IgD-negative memory B cell (primary cell): ENCODE measurements at regions not wholly inside any gene's neighbourhood (a gene's known extent, or its start where the extent isn't known, plus 50 kb on each side); places are given as distances from the start of the nearest gene placed in this dataset.

Experiments
- H3K27ac Mint-ChIP-seq, 3 donors: one replicate each; pipeline ENCODE4 v1.8.0; 2020 to 2022; ENCODE audit warnings: mild to moderate bottlenecking in 3 of 3, mixed read lengths in 3 of 3, moderate library complexity in 1 of 3
- H3K27me3 Mint-ChIP-seq: one replicate; pipeline ENCODE4 v1.8.0; 2021; ENCODE audit warnings: mixed read lengths
- H3K36me3 Mint-ChIP-seq: one replicate; pipeline ENCODE4 v1.8.0; 2020; ENCODE audit warnings: mild to moderate bottlenecking, mixed read lengths
- H3K4me1 Mint-ChIP-seq, 3 donors: one replicate each; pipeline ENCODE4 v1.8.0; 2020 to 2022; ENCODE audit warnings: mixed read lengths in 3 of 3, mild to moderate bottlenecking in 1 of 3
- H3K4me3 Mint-ChIP-seq, 4 donors: one replicate each; pipeline ENCODE4 v1.8.0; 2020 to 2022; ENCODE audit warnings: mild to moderate bottlenecking in 4 of 4, mixed read lengths in 4 of 4, moderate library complexity in 3 of 4
- H3K9me3 Mint-ChIP-seq, 3 donors: one replicate each; pipeline ENCODE4 v1.8.0; 2020 to 2021; ENCODE audit warnings: mixed read lengths in 3 of 3, mild to moderate bottlenecking in 1 of 3

DNA sequence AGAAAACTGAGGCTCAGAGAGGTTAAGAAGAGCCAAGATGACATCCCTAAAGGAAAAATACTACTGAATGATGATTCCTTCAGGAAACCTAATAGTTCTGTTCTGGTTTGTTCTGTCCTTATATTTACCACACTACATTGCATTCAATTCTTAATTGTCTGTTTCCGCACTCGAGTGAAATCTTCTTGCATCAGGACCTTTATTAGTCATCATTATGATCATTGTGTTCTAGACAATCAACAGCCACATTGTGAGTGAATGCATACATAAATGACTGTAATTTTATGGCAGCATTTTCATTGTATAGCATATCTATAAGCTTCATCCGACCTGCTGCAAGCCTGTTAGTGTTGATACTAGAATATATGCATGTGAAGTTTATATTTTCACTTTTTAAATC lies 156.7 kb upstream of the FAM241A start:
- Mint-ChIP-seq H3K4me1 (peaks cover 8 to 10% (median 10%) of the 10 kb centered on the region in 3 donors), H3K4me3 (no peak overlapping the region), H3K27ac (no peak overlapping the region), H3K36me3 (peaks cover 3% of the 10 kb centered on the region), H3K27me3 (peaks cover 2% of the 10 kb centered on the region), H3K9me3 (no peaks in the 10 kb centered on the region)

DNA sequence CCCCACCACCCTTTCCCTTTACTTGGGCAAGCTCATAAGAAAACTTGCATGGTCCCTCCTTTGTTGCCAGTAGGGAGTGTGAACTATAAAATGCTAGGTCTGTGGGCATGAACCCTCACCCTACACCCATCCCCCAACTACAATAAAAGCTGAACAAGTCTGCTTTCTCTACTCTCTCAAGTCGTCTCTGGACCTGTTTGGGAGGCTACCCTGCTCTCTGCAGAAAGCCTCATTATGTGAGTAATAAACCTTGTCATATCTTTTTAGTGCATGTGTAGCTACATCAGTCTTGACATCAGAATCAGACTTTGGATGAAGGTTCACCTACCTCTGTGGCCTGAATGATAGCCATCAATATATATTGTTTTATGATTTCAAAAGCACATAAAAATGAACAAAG lies 155.4 kb upstream of the FAM241A start:
- H3K9me3 Mint-ChIP-seq: no peaks in the 10 kb centered on the region
- peaks cover 3% of the 10 kb centered on the region for H3K36me3 Mint-ChIP-seq
- no peak overlapping the region for H3K4me3 Mint-ChIP-seq
- no peak overlapping the region for H3K27ac Mint-ChIP-seq
- peaks cover 2% of the 10 kb centered on the region for H3K27me3 Mint-ChIP-seq
- H3K4me1 Mint-ChIP-seq: peaks cover 8 to 10% (median 10%) of the 10 kb centered on the region in 3 donors

DNA sequence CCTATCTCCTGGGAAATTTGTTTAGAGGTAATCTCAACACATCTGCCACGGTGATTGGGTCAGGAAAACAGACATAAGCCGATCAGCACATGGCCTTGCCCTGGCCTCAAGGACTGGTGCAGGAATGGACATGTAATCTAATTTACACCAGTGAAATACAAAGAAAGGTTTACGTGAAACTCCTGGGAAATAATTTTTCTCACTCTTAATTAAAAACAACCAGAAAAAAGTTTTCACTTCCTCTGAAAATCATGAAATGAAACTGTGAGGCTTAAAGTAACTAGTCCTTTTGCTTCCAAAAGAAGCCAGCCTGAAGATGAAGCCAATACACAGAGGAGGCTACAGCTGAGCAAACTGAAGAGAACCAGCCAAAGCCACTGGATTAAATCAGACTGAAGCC lies 154.1 kb upstream of the FAM241A start:
- peak overlapping the region in 1 of 4 donors; percentile 66 for H3K4me3 Mint-ChIP-seq
- no peaks in the 10 kb centered on the region for H3K9me3 Mint-ChIP-seq
- no peak overlapping the region for H3K27ac Mint-ChIP-seq
- H3K36me3 Mint-ChIP-seq: peaks cover 3% of the 10 kb centered on the region
- H3K27me3 Mint-ChIP-seq: peaks cover 12% of the 10 kb centered on the region
- peaks cover 8 to 10% (median 10%) of the 10 kb centered on the region in 3 donors for H3K4me1 Mint-ChIP-seq

DNA sequence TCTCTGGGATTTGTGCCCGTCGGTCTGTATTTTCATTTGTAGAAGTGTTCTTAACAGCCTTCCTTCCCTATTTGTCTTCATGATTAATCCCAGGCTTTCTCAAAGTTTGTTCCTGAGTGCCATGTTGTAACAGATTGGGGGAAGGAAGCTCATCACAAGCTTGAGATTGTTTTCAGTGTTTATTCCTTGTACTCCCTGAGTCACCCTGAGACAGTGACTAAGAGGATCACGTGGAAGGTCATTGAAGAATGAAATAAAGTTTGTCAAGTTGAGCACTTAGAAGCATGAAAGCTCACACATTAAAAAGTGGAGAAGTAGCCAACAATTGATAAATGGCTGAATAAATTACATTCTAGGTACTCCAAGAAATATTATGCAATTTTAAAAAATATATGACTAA lies 153.5 kb upstream of the FAM241A start:
- Mint-ChIP-seq H3K4me3 (no peak overlapping the region), H3K27ac (peak overlapping the region in 1 of 3 donors; percentile 9), H3K4me1 (peaks cover 8 to 10% (median 10%) of the 10 kb centered on the region in 3 donors), H3K27me3 (peaks cover 12% of the 10 kb centered on the region), H3K36me3 (peaks cover 3% of the 10 kb centered on the region), H3K9me3 (no peaks in the 10 kb centered on the region)

DNA sequence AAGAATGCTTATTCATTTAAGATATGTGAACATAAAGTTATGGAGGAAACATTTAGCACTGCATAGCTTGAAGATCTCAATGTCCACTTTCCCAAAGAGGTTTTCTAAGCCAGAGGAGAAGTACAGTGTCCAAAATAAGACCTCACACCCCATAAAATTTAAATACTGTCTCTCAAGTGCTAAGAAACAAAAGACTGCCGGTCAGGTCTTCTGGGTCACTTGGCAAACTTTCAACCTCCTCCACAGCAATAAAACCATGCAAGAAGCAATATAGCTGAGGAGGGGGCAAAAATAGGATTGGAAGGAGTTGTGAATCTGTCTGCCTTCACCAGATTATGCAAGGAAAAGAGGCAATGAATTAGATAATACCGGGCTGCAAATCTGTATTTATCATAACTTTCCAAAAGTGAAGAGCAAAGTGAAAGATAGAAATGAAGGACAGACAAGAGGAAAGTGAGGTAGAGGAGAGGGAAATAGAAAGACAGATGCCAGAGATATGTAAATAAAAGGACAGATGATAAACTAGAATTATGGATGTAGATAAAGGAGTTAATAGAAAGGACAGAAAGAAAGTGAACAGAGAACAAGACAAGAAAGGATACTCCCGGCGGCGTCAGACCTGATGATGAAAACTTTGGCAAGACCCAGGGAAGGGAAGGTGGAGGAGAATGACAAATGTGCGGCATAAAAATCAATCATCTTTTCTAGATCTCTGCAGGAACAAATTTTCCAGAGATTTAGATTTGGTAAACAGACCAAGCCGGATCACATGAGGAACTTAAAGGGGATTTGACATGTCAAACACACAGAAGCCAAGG lies 152.7 kb upstream of the FAM241A start:
- Mint-ChIP-seq H3K36me3 (peaks cover 3% of the 10 kb centered on the region), H3K27me3 (peaks cover 12% of the 10 kb centered on the region), H3K9me3 (no peaks in the 10 kb centered on the region), H3K4me3 (no peak overlapping the region), H3K4me1 (peaks cover 8 to 10% (median 10%) of the 10 kb centered on the region in 3 donors), H3K27ac (peak overlapping the region in 1 of 3 donors; percentile 54)

DNA sequence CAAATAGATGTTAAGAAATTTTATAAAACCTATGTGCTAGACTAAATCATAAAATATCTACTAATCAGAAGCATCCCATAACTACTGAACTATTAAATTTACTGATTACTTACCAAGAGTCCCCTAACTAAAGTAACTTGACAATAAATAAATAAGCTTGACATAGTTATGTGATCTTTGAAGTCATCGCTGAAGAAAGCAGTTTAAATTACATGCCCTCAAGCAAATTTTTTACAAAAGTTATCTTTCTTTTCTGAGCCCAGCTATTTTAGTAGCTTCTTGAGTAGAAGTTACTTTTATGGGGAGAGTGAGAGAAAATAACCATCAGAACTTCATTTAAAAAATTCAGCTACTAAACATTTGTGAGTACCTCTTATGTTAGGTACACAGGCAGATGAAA lies 150.9 kb upstream of the FAM241A start:
- Mint-ChIP-seq H3K4me3 (no peak overlapping the region), H3K36me3 (peaks cover 3% of the 10 kb centered on the region), H3K27ac (no peak overlapping the region), H3K9me3 (peaks cover 0 to 4% (median 0%) of the 10 kb centered on the region in 3 donors), H3K4me1 (peaks cover 10 to 12% (median 10%) of the 10 kb centered on the region in 3 donors), H3K27me3 (peaks cover 12% of the 10 kb centered on the region)

DNA sequence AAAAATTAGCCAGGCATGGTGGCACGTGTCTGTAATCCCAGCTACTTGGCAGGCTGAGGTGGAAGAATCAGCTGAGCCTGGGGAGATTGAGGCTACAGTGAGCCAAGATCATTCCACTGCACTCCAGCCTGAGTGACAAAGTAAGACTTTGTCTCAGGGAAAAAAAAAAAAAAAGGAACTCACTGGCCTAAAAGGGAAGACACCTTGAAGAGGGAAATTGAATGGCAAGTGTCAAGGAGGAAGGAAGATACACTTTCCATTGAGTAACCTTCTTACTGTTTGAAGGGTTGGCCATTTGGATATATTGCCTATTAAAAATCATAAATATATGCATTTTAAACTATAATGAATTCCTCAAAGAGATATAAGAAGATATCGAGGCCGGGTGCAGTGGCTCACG lies 147.5 kb upstream of the FAM241A start:
- peaks cover 0 to 4% (median 0%) of the 10 kb centered on the region in 3 donors for H3K4me1 Mint-ChIP-seq
- peaks cover 0 to 4% (median 0%) of the 10 kb centered on the region in 3 donors for H3K9me3 Mint-ChIP-seq
- H3K27ac Mint-ChIP-seq: no peak overlapping the region
- peaks cover 9% of the 10 kb centered on the region for H3K27me3 Mint-ChIP-seq
- no peaks in the 10 kb centered on the region for H3K36me3 Mint-ChIP-seq
- no peak overlapping the region for H3K4me3 Mint-ChIP-seq

DNA sequence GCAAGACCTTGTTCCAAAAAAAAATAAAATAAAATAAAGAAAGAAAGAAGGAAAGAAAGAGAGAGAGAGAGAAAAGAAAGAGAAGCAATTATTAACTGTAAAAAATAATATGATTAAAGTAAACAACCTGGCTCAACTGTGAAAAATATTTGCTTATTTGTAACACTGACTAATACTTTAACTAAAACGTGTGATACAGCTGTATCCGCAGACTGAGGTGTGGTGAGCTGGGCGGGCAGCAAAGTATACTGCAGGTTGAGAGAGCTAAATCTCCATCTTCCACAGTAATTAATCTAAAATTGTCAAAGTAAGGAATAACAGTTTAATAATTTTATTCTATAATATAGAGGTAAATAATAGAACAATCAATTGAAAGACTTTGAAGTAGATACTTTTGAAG lies 145.5 kb upstream of the FAM241A start:
- Mint-ChIP-seq H3K36me3 (no peaks in the 10 kb centered on the region), H3K9me3 (peaks cover 0 to 4% (median 0%) of the 10 kb centered on the region in 3 donors), H3K4me3 (no peak overlapping the region), H3K4me1 (peaks cover 0 to 4% (median 0%) of the 10 kb centered on the region in 3 donors), H3K27ac (no peak overlapping the region), H3K27me3 (peaks cover 9% of the 10 kb centered on the region)

DNA sequence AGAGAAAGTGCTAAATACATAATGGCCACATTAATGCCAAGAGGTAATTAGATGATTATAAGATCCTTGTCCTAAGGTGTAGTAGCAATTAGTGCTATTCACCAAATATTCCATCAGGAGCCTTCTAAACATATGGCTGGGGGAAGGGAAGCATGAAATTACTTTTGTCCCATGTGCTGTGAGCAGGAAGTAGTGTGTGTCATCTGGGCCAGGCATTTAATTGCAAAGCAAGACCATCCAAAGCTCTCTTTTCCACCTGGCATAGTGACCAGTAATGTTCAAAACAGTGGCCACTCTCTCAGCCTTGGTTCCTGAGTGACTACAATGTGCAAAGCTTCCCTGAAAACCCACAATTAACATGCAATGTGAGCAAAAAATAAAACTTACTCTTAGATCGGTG lies 144.2 kb upstream of the FAM241A start:
- H3K9me3 Mint-ChIP-seq: peaks cover 0 to 4% (median 0%) of the 10 kb centered on the region in 3 donors
- H3K36me3 Mint-ChIP-seq: no peaks in the 10 kb centered on the region
- H3K27me3 Mint-ChIP-seq: no peaks in the 10 kb centered on the region
- H3K27ac Mint-ChIP-seq: peak overlapping the region in 1 of 3 donors; percentile 33
- peaks cover 0 to 4% (median 0%) of the 10 kb centered on the region in 3 donors for H3K4me1 Mint-ChIP-seq
- H3K4me3 Mint-ChIP-seq: no peak overlapping the region

DNA sequence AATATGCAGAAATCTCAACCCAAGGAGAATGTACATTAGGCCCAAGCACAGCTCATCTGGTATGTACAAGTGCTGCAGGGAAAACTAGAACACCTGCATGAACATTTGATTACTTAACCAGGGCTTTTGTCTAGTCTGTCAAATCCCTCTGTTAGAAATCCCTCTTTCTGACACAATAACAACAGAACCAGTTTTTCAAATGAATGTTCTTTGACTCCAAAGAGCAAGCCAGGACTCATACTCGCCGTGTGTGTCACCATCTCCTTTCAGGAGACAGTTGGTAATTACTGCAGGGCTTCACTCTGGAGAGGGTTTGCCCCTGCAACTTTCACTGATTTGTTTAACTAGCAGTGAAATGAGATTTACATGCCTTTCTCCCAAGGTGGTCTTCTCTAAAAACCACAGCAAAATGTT lies 143.0 kb upstream of the FAM241A start:
- Mint-ChIP-seq H3K27me3 (no peaks in the 10 kb centered on the region), H3K27ac (no peak overlapping the region), H3K4me1 (peaks cover 0 to 4% (median 0%) of the 10 kb centered on the region in 3 donors), H3K9me3 (peaks cover 0 to 4% (median 0%) of the 10 kb centered on the region in 3 donors), H3K36me3 (no peaks in the 10 kb centered on the region), H3K4me3 (no peak overlapping the region)

DNA sequence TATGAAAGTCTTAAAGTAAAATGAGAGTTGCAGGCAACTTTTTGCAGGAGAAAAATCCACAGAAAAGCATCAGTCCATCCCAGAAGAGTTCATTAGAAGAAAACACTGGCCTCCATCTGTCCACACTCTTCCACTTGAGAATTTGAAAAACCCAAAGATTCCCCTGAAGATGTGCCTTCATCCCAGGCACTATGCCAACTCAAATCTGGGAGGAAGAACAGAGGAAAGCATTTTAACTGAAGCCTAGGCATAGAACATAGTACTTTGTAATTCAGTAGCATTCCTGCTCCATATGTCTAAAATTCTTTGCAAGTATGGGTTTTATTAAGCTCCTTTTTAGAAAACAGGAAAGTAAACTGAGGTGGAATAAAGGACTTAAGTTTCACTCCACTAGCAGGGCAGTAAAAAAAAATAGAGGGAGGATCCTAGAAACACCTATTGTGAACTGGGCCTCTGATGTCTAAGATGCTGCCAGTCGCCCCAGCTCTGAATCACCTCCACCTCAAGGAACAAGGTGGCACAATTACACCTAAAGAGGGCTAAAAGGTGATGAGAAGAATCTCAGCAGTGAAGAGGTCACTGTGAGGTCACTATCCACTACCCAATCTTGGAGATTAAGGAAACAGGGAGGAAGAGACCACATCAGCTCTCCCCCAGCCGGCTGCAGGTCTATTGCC lies 141.9 kb upstream of the FAM241A start:
- peaks cover 0 to 4% (median 0%) of the 10 kb centered on the region in 3 donors for H3K4me1 Mint-ChIP-seq

DNA sequence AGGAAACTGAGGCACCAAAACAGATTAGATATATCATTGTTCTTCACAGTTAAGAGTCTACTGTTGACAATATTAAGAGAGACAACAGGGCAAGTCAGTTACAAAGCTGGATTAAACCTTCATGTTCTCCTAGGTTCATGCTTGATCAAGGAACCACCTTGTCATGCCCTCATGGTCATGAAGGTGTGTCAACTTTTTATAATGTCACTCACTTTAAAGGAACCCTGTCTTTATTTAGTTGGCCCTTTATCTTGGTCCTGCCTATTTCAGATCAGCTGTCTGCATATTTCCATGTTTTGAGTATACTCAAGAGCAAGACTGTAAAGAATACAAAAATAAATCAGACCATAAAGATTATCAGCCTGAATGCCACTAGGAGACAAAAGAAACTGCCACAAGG lies 140.2 kb upstream of the FAM241A start:
- Mint-ChIP-seq H3K4me3 (no peak overlapping the region), H3K9me3 (no peaks in the 10 kb centered on the region), H3K27me3 (peaks cover 3% of the 10 kb centered on the region), H3K27ac (no peak overlapping the region), H3K36me3 (no peaks in the 10 kb centered on the region), H3K4me1 (no peaks in the 10 kb centered on the region)

More for the DNA sequence above, 141.9 kb upstream of the FAM241A start:
- peaks cover 3% of the 10 kb centered on the region for H3K27me3 Mint-ChIP-seq
- H3K36me3 Mint-ChIP-seq: no peaks in the 10 kb centered on the region
- no peak overlapping the region for H3K4me3 Mint-ChIP-seq
- H3K9me3 Mint-ChIP-seq: peaks cover 0 to 4% (median 0%) of the 10 kb centered on the region in 3 donors
- H3K27ac Mint-ChIP-seq: no peak overlapping the region

DNA sequence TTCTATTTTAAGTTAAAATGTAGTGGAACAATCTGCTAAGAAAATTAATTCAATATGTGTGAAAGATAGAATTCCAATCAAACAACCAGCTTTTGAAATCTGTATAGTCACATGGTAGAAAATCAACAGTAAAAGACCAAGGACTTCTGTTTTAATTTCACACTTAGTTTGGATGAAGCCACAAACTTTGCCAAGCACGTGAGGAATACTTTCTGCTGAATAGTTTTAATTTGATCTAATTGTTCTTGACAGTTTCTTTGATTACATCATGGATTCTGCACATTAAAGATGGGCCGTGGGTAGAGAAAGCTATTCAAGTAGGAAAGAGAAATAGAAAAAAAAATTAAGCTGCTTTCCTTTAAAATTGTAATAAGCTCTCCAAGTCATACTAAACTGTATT lies 137.9 kb upstream of the FAM241A start:
- Mint-ChIP-seq H3K36me3 (no peaks in the 10 kb centered on the region), H3K4me1 (no peaks in the 10 kb centered on the region), H3K27ac (no peak overlapping the region), H3K27me3 (peaks cover 5% of the 10 kb centered on the region), H3K4me3 (no peak overlapping the region), H3K9me3 (no peaks in the 10 kb centered on the region)

DNA sequence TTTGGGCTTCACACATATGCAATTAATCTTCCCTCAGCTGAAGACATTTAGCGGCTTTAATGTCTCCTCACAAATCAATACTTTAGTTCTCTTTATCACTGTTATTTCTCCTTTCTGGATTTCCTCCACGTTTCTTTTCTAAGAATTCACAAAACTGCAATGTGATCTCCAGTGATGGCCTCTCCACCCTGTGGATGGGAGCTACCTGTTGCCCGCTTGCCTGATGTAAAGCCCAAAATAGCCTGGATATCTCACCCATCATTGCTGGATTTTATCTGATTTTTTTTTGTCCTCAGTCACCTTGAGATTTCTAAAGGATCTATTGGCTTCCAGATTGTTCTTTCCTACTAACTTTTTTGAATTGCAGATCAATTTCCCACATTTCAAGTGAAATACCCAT lies 129.3 kb upstream of the FAM241A start:
- H3K9me3 Mint-ChIP-seq: peaks cover 0 to 2% (median 0%) of the 10 kb centered on the region in 3 donors
- H3K27ac Mint-ChIP-seq: no peak overlapping the region
- peaks cover 4% of the 10 kb centered on the region for H3K27me3 Mint-ChIP-seq
- no peaks in the 10 kb centered on the region for H3K4me1 Mint-ChIP-seq
- no peaks in the 10 kb centered on the region for H3K36me3 Mint-ChIP-seq
- H3K4me3 Mint-ChIP-seq: no peak overlapping the region

DNA sequence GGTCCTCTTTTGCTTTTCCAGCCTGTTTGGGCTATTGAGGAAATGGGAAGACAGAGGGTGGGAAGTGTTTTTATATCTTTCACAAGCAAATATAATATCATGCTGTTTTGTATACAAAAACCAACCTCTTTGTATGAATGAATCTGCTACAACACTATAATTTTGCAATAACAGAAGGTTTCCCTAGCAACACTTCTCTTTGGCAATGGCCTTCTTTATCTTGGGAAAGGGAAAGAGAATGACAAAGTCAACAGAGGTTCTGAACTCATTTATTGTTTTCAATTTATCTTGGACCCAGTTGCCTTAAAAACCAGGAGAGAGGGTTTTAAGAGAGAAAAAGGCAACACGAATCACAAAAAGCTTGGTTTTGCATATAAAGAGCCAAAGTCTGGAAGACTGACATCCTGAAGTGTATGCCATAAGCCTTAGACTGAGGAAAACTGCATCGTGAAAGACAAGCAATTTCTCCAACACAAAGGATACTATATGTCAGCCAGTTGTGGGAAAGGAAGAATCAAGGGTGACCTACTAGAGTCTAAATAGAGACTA lies 121.8 kb upstream of the FAM241A start:
- Mint-ChIP-seq H3K4me1 (no peaks in the 10 kb centered on the region), H3K36me3 (no peaks in the 10 kb centered on the region)

More for the DNA sequence above, 121.8 kb upstream of the FAM241A start:
- peaks cover 0 to 2% (median 1%) of the 10 kb centered on the region in 3 donors for H3K9me3 Mint-ChIP-seq
- no peak overlapping the region for H3K4me3 Mint-ChIP-seq
- H3K27ac Mint-ChIP-seq: no peak overlapping the region
- H3K27me3 Mint-ChIP-seq: peaks cover 10% of the 10 kb centered on the region
